HG03135 (cell line): ENCODE measurements at regions not wholly inside any gene's neighbourhood (a gene's known extent, or its start where the extent isn't known, plus 50 kb on each side); places are given as distances from the start of the nearest gene placed in this dataset.
"Not testable (repeated sequence)": the region's sequence is repeated elsewhere in the genome, so short reads cannot be mapped to it uniquely, and the experiment has no call there.

Experiments
- ATAC-seq: cut with Tn5 transposase; IDR thresholded peaks from one replicate; pipeline ENCODE4 v1.9.1; 2021; ENCODE audit warnings: mild to moderate bottlenecking, moderate library complexity; ENCODE audit not compliant: unreplicated experiment

DNA sequence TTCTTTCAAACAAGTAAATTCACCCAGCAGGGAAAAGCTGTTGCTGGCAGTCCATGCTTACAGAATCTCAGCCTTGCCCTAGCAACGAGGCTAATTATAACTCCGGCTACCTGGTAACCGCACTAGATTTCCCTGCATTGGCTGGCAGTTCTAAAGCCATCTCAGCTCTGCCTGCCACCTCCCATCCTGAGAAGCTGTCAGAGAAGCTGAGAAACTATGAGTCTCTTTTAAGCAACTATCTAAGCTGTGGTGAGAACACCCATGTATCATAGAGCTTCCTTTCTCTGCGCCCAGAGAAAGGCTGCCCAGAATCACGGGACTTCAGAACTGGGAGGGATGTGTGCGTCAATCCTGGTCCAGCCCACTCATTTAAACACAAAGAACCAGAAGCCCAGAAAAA lies 113.9 kb upstream of the NBPF26 start:
- not testable (repeated sequence) for ATAC-seq

DNA sequence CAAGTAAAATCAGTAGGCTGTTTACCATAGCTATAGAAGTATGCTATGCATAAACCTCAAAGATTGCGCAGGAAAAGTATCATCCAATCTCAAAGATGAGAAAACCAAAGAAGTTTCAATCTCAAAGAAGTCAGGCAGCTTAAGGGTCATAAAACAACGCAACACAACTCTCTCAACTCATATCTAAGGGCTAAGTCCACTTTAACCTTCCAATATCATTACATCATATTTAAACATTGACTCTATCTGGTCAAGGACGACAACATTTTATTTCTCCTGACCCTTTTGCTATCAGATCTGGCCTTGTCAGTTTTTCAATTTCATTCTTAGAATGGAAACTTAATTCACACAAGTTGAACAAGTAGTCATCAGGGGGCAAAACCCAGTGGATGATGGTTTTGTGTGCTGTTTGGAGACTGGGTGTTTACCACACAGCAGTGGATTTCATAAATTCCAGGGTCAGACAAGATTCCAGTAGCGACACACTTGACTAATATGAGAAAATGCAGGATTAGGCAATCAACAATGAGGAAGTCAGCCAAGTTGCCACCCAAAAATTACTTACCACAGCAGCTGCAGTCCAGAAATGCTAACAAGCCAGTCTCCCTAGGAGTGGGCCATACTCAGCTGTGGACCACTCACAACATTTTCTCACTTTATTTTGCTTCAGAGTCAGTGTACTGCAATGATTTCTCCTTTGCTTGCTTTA lies 108.7 kb upstream of the NBPF26 start:
- ATAC-seq = not testable (repeated sequence)

DNA sequence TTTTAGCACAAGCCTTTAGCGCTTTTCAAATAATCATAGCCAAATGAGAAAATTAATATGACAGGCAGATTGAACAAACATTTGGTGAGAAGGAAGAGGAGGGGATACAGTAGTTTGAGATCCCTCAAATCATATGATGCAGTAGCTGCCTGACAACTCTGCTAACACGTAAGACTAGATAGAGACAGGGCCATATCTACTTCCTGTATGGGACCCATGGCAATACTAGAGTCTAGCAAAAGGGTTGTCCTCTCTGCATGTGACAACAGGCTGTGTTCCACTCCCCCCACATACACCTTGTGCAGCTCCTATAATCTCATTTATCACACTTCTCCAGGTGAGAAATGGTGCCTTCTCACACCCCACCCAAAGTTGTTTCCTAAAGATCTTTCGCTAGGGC lies 106.3 kb upstream of the NBPF26 start:
- not testable (repeated sequence) for ATAC-seq

DNA sequence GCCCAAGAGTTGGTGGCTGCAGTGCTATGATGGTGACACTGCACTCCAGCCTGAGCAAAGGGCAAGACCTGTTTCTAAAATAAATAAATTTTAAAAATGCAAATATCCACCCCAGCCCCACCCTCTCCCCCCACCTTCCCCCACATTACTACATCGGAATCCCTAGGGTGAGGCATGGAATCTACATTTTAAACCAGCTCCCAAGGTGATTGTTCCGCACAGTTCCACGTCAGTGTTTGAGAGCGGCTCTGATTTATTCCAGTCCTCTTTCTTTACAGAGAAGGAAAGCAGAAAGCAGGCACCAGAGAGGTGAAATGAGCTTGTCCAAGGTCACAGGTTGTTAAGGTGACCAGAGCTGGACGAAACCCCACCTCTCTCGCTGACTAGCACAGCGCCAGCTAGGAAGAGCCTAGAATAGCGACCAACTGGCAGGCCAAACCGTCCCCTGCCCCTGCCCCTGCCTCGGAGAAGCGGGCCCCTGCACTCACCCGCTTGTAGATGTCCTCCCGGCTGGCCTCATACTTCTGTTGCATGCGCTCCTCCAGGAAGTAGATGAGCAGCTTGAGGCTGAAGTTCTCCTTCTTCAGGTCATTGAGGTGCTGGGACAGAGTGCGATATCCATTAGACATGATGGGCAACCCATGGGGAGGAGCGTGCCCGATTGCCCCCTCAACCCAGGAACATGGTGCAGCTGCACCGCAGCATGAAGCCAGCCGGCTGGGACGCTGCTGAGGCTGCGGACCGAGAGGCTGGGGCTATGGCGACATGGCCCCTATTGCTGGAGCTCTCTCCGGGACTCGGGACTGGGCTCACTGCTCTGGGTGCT lies 103.7 kb upstream of the NBPF26 start:
- ATAC-seq = not testable (repeated sequence)

DNA sequence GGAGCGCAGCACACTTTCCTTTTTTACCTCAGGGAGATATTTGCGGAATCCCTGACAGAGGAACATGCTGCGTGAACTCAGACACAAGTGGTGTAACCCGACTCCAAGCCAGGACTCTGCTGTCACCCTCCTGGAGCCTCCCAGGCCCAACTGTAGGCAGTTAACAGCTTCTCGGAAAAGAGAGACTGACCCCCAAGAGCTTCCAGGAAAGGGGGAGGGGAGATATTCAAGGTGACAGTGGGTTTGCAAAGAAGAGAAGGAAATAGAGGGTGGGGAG lies 103.1 kb upstream of the NBPF26 start:
- not testable (repeated sequence) for ATAC-seq

DNA sequence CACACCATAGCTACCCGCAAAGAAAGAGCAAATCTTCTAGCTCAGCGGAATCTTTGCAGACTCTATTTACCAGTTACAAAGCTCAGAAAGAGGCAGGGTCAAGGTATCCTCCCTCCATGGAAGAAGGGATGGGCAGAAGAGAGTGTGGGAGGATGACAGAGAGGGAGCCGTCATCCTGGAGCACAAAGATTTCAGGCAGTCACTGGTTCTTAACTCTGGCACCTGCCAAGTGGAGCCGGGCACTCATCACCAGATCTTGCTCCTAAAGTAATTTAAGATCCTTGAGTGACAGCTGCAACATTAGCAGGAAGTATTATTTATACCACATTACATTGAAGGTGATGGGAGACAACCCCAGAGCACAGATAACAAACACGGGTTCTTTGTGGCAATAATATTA lies 102.5 kb upstream of the NBPF26 start:
- not testable (repeated sequence) for ATAC-seq

DNA sequence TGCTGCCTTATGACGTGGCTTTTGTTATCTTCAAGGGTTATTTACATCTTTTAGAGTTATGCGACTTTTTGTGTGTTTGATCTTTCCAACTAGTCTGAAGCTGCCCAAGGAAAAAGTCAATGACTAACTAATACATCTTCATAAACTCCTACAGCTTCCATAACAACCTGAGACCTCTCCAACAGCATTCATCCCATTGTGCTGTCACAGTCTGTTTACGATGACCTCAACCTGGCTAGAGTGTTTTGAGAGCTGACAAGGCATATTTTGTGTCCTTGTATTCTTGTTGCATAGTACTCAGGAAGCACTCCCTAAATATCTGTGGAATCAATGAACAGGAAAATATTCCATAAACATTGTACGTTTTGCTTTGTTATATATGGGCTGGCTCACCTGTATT lies 100.2 kb upstream of the NBPF26 start:
- not testable (repeated sequence) for ATAC-seq

DNA sequence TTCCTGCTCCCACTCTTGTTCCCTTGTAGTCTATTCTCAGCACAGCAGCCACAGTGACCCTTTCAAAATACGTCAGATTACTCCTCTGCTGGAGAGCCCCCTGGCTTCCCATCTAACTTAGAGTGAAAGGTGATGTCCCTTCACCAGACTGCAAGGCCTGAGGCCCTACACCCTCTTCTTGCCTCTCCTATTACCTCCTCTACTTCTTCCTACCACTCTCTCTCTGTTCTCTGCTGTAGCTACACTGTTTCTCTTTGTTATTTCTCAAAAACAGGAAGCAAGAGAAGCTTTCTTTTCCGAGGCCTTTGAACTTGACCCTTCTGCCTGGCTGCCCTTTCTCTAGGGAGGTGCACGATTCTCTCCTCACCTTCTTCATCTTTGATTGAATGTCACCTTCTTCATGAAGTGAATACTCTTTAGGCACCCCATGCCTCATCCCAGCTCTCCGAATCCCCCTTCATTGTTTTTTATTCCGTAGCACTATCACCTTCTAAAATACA lies 99.1 kb upstream of the NBPF26 start:
- ATAC-seq = not testable (repeated sequence)

DNA sequence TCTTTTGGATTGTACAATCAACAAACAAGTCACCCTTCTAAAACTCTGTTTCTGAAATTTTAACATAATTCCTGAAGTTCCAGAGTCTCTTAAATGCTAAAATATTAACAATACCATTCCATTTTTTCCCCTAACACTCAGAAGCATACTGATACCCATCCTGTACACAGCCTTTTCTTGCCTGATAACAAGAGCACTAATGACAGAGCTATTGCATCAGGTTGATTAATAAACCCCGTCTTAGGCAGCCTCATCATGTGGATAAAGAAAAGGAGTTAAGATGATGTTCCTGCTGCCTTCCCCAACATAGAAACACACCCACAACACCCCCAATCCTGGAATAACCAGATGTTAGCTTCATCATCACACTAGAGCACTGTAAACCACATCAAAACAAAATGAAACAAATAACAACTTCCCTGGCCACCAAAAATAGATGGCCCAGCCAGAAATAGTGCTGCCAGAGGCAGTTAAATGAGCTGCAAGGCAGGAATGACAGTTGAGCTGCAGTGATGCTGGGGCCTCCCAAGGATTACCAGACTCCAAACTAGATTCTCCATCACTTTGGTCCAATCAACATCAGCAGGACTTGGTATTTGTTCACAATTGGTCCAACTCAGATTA lies 93.8 kb upstream of the NBPF26 start:
- ATAC-seq = not testable (repeated sequence)

DNA sequence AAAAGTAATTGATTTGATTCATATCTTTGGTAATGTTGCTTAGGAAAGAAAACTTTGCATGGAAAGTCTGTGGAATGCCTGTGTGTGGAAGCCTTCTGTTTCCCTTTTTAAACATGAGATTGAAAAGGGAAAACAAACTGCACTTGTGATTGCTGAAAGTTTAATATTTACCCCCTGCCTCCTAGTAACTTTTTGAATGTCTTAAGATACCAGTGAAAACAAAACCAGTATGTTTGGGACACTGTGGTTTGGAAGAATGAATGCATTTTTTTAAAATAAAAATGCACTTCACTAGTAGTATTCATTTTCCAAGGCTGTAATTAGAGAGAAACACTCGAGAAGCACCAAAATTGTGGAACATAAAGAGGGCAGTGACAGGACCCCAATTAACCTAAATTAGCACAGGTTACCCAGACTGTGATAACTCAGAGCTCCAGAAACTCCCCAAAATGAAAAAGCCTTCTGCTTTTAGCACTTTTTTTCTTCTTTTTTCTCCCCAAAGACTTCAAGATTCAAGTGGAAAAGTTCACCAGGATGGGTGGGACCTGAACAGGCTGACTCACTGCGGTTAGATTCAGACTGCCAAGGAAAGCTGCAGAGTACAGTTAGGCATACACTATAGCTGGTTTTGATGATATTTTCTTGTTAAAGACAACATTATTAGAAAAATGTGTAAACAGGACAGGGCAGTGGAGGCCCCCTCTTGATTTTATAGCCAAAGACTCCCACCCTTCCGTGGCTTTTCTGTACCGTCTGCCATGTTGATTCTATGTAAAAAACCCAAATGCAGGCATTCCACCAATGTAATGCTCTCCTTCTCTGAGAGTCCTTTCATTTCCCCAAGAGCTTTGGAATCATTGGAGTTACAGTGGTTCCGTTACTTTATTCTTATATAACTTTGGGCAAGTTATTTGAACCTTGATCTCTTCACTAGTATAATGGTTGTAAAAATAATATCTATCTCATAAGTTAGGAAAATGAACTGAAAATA lies 88.6 kb upstream of the NBPF26 start:
- ATAC-seq = not testable (repeated sequence)

DNA sequence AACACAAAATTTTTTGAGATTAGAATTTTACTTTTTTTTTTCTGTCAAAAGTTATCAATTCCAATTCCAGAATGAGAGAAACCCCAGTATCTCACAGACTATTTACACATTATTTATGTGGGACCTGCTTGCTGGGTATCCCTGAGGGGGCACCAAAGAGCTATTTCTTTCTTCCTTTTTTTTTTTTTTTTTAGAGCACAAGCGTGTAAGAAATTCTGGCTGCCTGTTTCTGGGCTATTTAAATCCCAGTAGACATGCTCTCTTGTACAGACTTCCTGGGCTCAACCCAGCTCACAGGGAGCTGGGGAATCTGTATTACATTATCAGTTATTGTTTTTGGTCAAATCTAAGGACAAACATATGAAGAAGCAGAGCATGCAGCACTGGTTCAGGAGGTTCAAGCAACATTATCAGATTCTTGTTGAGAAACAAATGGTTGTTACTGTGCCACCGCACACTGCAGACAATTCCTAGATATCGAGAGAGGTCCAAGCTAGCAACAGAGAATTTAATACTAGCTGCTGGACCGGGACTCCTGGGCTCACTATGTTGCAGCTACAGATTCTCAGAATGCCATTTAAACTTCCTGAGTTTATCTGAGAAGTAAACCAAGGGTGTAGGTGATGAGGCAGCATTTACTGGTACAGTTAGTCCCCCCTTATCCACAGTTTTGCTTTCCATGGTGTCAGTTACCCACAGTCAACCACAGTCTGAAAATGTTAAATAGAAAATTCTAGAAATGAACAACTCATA lies 83.3 kb upstream of the NBPF26 start:
- ATAC-seq = not testable (repeated sequence)

DNA sequence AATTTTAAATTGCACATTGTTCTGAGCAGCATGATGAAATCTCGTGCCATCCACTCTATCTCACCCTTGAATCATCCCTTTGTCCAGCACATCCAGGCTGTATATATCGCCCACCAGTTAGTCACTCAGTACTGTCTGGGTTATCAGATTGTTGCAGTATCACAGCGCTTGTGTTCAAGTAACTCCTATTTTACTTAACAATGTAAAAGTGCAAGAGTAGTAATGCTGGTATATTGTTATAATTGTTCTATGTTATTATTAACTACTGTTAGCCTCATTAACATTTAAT lies 82.8 kb upstream of the NBPF26 start:
- not testable (repeated sequence) for ATAC-seq

DNA sequence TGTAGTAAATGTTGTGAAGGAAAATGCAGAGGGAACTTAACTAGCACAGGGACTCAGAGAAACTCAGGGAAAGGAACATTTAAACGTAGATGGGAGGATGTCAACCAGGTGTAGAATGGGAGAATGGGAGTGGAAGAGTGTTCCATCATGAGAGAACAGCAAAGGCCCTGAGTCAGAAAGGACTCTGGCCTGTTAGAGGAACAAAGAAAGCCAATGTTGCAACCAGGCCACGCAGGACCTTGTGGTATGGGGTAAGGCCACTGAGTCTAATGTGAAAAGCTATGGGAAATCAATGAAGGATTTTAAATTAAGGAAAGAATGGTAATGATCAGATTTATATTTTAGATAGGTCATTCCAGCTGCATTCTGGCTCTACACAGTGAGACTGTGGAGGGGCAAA lies 76.6 kb upstream of the NBPF26 start:
- not testable (repeated sequence) for ATAC-seq

DNA sequence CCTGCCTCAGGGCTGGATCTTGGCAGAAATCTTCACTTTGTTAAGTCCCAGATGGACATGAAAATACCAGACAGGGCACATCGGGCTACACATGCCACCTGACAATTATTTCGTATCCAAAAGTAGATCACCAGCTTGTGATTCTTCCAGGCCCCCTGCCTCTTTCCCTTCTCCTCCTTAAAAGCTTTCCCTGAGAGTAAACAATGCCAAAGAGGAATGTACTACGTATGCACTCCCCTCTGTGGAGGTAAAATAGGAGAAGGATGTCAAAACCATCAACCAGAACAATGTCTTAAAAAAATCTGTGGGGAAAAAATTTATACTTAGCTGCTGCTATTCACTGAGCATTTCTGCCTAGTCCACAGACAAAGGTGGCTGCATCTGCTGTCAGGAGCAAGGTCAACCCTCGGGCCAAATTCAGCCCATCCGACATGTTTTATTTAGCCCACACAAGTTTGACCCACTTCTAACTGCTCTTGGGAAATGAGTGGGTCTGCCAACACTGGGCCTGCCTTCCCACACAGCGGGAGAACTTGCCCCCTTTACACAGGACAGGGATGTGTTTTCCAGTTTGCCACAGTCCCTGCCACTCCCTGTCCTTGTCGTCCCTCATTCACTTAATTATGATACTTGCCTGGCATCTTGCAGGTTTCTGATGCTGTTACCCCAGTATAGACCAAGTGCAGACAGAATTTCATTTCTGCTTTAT lies 74.7 kb upstream of the NBPF26 start:
- ATAC-seq = not testable (repeated sequence)

DNA sequence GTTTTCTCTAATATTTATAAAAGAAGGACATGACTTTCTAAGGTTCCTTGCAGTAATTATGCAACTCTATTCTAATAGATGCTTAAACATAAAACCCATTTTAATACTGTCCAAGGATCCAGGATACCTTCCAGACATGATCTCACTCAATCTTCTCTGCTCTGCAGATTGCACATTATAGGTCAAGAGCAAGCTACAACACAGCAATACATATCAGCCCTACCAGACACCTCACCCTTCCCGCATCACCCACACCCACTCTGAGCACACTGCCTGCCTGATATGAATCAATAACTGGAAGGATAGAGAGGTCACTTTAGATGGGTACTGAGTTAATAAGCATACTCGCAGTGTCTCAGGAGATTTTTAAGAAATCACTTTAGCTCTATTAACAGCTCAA lies 74.0 kb upstream of the NBPF26 start:
- ATAC-seq = not testable (repeated sequence)

DNA sequence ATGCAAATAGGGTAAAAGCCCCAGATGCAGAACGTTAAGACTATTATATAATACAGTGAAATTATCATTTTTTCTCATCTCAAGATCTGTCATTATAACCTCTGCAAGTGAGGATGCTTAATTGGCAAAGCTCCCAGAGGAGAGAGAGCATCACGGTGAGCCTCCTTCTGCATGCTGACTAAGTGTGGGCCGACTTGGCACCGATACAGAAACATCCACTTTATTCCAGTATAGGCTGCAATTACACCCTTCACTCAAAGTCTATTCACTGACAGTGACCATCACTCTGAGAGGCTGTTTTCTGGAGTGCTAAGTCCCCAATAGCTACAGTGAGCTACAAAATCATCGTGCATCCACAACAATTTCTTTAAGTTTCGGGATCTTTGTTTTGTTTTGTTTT lies 69.6 kb upstream of the NBPF26 start:
- ATAC-seq = not testable (repeated sequence)

DNA sequence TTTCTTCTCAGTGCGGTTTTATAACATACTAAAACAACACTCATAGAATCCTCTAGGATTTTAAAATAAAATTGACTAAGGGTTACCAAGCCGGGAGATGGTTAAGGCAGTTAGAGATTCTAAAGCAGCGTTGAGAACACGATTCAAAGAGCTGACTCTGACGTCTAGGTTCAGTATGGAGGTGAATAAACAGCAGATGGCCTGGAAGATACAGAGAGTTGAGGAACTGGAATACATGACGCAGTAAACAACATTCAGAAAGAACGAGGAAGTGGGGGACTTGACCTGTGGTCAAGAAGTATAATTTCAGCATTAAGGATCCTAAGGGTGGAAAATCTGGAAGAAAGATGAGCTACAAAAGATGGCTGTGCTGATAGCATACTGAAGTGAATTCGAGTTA lies 68.4 kb upstream of the NBPF26 start:
- ATAC-seq = not testable (repeated sequence)

DNA sequence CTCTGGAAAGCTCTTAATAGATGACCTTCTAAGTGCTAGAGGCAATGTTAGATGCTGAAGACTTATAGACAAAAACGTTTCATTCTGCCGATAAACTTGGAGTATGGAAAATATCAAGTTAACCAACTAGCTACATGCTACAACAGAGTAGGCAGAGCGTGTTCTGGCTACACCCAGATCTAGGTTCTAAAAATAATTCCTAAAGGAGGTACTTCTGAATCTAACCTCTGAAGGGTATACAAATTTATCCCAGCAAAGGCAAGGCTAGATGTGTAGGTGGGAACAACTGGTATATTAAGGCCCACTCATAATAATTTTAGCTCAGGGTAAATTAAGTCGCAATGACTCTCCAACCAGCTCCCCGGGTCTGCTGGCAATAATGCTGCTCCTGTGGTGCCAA lies 67.6 kb upstream of the NBPF26 start:
- not testable (repeated sequence) for ATAC-seq

DNA sequence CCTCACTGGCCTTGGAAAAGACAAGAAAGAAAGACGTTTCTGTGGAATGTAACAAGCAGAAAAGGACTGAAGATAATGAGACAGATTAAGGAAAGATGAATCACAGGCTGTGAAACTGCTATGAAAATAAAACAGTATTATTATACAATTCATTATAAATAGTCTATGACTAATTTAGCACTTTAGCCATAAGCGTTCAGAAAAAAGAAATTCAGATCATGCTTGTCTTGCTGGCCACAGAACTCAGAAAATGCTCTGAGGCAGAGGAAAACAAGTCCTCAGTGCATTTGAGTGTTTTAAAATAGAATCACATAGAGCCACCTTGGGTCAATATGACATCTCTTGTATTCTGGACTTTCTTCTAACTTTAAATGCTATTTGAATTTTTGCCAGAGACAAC lies 65.9 kb upstream of the NBPF26 start:
- ATAC-seq = not testable (repeated sequence)
